ENCODE measurements at regions not wholly inside any gene's neighbourhood (a gene's known extent, or its start where the extent isn't known, plus 50 kb on each side); places are given as distances from the start of the nearest gene placed in this dataset.
"Not testable (repeated sequence)": the region's sequence is repeated elsewhere in the genome, so short reads cannot be mapped to it uniquely, and the experiment has no call there.

DNA sequence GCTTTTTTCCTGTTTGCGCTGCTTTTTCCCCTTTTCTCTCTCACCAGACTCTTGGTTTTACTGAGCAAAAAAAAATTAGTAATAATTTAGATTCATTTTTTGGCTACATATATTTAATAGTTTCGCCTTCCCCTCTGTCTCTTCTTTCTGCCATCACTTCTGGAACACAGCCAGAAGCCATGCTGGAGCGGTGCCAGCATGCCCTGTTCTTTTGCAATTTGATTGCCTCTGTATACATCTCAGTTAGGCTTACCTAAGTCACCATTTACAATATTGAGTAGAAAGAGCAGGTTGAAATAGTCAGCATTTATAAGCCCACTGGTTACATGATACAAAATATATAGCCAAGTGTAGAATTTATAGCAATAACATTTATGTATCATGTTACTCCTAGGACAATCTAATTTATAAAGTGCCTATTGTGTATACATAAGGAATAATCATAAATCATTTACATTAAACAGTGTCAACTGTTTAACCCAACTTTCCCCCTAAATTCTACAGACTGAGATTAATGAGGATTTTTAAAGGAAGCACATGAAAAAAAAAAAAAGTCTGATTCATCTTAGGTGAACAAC is 413.8 kb upstream of the SOX5 start:
- DNase-seq (ENCODE audit: low read depth in 2 of 2): no peak

DNA sequence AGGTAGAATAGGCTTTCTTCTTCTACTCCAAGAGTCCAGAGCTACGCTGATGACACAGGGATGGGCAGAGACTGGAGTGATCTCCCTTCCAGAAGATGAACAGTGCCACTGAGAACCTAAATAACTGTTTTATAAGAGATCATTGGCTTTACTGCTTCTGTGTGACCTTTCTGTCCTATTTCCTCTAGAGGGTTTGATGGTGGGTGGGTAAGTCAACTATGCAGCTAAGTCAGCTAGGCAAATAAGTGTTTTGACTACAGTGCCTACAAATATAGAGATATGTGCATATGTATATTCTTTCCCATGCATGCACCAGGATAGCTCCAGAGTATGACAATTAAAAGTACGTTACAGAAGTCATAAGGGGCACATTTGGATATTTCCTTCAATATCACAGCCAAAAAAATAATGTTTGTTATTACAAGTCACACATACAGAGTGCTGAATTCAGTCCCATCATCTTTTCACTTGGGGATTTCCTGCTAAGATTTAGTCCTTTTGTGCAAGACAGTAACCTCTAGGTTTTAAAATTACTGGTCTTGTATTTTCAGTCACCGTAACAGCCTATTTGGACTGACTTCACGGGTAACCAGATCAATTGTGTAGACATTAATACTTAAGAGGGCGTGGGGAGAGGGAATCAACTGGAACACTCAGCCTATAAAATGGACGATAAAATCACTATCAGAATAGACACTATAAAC is 412.6 kb upstream of the SOX5 start:
- DNase-seq (ENCODE audit: low read depth in 2 of 2): no peak

DNA sequence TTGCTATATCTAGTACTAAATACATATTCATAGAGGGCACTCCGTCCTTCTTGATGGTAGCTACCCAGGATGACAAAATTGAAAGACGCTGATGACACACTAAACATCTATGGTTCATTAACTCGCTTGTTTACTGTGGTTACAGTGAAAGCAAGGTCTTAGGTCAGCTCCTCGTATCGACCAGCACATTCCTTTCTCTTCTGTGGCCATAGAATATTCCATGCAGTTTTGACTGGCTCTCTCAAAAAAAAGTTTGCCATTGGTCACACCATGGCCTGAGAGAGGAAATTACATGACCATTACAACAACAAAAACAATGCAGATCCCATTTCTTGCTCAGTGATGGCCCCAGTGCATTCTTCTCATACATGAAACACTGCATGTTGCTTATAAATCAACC is 411.4 kb upstream of the SOX5 start:
- DNase-seq (ENCODE audit: low read depth in 2 of 2): no peak

DNA sequence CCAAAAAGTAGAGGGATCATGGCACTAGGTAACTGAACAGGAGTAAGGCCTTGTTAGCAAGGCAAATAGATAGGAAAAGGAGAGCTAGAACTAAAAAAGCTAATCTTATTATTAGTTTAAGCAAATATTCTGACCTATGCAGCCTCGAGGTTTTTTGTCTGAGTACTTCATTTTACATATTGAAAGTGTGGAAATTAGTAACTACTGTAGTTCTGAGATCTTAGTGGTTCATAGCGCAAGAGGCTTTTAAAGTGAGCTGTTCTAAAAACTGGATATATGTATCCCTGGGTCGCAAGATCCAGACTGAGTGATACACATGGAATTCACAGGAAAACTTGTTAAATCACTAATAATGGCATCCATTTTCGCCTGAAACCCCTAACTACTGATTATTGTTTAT is 411.0 kb upstream of the SOX5 start:
- DNase-seq (ENCODE audit: low read depth in 2 of 2): no peak

DNA sequence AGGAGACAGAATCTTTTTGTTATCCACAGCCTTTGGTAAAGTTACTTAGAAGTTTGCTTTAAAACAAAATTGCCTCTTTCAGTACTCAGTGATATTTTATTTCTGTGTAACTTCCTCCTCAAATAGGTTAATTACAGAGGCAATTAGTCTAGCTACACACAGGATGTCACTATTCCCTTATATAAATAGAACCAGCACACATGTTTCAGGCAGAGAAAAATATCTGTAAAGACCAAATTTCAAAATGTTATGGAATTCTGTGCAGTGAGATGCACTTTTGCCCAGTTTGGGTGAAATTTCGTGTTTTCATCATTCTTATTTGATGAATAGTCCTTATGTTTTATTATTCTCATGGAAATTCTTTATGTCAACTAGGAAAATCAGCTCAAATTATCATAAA is 410.6 kb upstream of the SOX5 start:
- no peak for DNase-seq (ENCODE audit: low read depth in 2 of 2)

DNA sequence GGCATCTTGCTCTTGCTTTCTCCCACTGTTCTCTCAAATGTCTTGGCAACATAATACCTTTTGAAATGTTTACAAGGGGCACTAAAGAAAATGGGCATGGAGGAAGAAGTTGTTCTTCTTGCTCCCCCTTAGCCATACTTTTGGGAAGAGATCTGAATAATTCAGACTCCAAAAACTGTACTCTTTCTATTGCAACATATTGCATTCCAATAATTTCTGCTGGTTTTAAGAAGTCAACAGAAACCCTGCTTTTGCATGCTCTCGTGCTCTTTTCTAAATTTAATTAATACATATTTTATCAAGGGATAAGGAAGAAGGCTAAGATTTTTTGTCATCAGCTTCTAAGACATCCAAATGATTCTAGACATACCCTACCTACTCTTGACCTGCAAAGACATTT is 409.9 kb upstream of the SOX5 start:
- no peak for DNase-seq (ENCODE audit: low read depth in 2 of 2)

DNA sequence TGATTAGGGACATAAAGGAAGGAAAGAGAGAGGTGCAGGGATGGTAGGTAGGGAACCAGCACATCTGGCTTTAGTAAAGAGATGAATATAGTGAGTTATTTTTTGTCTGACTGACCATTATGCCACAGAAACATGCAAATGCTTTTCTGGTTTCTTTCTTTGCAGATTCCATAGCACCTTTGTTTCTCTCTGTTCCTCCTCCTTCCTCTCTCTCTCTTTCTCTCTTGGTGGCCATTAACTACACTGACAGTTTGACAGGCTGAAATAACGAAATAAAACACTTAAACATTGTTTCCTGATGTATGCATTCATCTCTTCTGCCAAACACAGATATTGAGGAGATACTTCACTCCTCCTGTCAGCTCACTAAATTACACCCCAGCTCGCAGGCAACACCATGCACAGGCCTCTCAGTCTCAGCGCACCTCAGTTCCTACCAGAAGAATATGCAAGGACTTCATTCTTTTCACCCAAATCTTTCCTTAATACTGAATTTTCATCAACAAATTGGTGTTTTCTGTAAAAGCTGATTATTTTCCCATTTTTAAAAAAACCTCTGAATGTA is 406.9 kb upstream of the SOX5 start:
- no peak for DNase-seq (ENCODE audit: low read depth in 2 of 2)

DNA sequence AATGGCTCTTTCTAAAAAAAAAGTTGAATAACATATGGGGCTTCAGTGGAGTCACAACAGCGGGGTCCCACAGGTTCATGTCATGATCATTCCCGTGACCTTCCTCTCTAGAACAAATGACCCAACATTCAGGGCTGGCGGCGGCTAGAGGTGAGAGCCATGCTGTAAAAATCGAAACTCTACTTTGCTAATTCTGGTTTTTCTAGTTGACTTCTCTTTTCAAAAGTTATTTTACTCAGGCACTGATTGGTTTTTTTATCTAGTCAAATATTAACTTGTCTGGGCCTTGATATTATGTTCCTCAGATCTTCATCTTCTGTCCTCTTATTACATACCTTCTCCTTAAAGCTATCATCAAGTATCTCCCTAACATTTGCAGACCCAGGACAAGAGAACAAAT is 402.9 kb upstream of the SOX5 start:
- DNase-seq (ENCODE audit: low read depth in 2 of 2): no peak

DNA sequence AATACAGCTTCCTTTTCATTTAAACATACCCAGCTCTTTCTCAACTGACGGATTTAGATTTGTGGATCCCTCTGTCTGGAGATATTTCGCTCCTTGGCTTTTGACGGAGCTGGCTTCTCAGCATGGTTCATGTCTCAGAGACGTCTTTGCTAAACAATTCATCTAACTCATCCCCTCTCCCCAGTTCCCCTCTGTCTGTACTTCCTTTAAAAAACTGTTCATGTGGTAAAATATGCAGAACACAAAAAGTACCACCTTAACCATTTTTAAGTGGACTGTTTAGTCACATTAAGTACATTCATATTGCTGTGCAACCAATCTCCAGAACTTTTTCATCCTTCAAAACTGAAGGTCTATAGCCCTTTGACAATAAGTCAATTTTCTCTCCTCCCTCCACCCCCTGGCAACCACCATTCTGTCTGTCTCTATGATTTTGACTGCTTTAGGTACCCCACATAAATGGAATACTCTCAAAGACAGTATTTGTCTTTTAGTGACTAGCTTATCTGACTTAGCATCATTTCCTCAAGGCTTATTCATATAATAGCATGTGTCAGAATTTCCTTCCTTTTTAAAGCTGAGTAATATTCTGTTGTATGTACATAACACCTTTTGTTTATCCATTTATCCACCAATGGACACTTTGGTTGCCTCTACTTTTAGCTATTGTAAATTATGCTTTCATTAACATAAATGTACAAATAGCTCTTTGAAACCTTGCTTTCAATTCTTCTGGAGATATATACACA is 399.8 kb upstream of the SOX5 start:
- no peak for DNase-seq (ENCODE audit: low read depth in 2 of 2)

DNA sequence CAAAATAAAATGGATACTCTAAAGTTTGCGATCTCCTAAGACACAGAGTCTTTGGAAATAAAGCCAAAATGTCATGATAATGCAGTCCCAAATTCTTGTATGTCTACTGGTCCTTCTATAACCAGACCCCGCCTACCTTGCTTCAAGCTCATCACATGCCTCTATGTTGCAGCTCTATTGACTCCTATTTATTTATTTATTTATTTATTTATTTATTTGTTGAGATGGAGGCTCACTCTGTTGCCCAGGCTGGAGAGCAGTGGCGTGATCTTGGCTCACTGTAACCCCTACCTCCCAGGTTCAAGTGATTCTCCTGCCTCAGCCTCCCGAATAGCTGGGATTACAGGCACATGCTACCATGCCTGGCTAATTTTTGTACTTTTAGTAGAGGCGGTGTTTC is 398.7 kb upstream of the SOX5 start:
- not testable (repeated sequence) for DNase-seq (ENCODE audit: low read depth in 2 of 2)

DNA sequence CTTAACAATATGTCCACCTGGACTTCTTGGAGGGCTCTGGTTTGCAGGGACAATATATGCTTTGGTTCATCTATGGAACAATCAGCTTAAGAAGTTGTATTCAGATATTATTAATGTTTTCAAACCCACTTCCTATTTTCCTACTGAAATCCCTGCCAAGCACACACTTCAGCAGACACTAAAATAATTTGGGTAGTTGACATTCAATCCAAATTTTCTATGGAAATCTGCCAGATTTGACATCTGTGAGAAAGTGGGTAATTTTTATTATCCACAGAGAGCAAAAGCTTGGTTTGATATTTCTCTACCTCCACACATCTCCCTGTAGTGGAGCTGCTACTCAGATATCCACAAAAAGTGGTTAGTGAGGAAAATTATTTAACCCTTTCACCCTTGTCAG is 378.8 kb upstream of the SOX5 start:
- DNase-seq (ENCODE audit: low read depth in 2 of 2): no peak

DNA sequence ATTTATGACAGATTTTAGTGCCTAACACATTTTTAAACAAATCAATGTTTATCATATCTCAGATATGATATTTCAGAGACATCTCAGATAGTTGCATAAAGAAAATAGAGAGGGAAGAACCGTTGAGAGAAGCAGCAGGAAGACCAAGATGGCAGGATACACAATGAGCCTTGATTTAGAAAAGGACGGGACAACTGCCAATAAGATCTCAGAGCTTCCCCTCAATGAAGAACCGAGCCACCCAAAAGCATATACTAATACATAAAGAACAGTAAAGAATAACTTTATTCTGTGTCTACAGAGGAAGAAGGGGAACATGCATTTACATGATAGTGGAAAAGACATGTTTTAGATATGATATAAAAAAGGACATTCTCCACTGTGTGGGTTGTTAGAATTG is 375.9 kb upstream of the SOX5 start:
- no peak for DNase-seq (ENCODE audit: low read depth in 2 of 2)

DNA sequence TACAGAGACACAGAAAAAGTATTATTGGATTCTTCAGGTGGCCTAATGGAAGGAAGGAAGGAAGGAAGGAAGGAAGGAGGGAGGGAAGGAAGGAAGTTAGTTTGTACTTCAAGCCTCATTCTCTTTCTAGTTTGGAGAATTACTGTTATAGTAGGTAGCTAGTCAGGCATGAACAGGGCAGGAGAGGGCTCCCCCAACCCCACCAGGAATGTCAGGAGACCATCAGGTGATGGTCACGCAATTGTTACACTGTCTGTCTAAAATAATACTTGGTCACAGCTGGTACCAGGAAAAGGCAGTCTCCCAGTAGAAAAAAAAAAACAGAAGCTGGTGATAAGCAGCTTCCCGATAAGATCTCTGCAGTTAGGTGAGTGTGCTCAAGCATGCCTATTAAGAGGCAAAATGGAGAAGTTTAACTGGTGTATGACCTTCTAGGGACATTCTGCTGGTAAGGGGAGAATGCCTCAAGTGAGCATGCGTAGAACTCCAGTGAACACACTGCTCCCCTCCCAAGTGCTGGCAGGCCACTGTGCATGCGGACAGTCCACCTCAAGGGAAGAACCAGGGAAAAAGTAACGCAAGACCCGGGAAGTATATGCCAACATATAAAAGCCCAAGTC is 358.4 kb upstream of the SOX5 start:
- DNase-seq (ENCODE audit: low read depth in 2 of 2): no peak

DNA sequence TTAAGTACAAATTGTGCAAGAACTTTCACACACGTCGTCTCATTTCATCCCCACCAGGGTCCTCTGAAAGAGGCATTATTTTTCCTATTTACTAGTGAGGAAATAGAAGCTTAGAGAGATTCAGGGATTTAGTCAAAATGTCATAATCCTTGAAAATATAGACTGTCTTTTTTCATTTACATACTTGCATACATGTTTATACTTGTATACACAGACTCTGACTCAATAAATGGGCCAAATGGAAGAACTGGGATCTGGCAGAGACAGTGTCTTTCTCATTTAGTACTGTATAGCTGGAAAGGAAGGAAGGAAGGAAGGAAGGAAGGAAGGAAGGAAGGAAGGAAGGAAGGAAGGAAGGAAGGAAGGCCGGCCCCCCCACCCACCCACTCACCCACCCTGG is 357.7 kb upstream of the SOX5 start:
- no peak for DNase-seq (ENCODE audit: low read depth in 2 of 2)

DNA sequence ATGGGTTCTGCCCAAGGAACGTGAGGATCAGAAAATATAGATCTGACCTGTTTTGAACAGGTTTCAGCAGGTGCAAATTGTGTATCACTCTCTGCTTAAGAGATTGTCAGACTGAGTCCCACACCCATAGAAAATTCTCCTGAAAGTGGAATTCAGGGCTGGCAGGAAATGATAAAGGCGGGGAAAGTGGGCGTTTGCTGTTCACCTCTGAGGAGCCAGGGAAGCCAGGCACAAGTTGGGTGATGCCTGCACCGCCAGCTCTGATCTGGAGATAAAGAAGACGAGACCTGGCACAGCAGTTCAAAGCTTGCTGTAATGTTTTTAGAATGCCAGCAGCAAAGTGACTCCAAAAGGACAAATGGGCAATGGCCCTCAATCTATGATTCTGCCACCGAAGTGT is 356.5 kb upstream of the SOX5 start:
- DNase-seq (ENCODE audit: low read depth in 2 of 2): no peak

DNA sequence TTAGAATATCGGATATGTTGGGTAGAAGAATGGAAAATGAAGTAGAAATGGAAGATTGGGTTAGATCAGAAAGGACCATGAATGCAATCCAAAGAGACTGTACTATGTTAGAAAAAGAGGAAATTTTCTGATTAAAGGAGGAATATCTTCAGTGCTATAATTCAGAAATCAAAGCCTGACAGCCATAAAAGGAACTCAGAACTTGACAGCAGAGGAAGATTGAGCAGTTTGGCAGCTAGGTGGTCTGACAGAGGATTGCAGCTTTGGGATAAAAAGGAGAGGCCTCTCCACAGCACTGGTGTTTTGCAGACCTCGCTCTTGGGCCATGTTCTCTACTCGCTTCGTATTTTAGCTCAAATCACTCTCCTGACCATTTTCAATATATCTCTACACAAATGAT is 354.8 kb upstream of the SOX5 start:
- DNase-seq (ENCODE audit: low read depth in 2 of 2): no peak

DNA sequence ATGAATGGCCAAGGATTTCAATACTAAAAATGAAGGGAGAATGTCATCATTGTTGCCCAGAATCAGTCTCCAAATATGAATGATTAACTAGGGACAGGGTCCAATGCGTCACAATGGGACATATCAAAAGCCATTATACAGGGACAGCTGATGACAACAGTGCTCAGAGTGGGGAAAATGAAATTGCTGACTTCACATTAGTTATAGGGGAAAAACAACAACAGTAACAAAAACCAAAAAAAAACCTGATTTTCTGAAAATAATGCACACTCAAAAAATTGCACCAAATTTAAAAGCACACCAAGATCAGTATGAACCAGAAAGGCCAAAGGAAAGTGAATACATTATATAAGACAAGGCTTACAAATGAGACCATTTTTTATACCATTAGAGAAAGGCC is 353.2 kb upstream of the SOX5 start:
- no peak for DNase-seq (ENCODE audit: low read depth in 2 of 2)

DNA sequence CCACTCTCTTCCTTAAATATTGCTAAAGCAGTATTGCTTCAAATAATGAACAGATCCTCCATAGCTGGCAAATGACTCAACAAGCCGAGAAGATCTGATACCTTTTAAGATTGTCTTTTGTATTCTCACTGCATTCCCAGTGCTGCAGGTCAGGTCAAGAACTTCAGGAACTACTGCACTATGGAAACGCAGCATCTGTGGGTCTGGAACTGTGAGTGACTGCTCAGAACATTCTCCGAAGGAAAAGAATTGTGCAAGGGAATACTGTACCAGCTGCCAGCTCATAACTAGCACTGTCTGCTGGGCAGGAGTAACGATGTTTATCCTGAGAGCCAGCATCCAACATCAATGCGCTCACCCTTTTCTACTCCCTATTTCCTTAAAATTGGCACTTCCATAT is 348.0 kb upstream of the SOX5 start:
- no peak for DNase-seq (ENCODE audit: low read depth in 2 of 2)

DNA sequence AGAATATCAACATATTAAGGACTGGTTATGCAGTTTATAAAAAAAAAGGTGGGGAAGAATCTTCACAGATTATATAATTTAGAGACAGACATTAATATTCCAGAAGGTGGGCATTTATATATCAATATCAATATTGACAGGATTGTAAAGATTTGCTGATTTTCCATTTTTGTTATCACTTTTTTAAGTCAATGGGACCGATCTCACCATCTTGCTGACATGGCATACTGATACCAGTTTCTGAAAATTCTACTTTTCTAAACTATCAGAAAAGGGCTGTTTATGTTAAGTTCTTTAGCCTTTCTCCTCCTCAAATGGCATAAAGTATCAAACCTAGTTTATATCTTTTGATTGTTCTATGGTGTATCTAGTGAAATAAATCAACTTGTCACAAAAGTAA is 344.1 kb upstream of the SOX5 start:
- no peak for DNase-seq (ENCODE audit: low read depth in 2 of 2)

DNA sequence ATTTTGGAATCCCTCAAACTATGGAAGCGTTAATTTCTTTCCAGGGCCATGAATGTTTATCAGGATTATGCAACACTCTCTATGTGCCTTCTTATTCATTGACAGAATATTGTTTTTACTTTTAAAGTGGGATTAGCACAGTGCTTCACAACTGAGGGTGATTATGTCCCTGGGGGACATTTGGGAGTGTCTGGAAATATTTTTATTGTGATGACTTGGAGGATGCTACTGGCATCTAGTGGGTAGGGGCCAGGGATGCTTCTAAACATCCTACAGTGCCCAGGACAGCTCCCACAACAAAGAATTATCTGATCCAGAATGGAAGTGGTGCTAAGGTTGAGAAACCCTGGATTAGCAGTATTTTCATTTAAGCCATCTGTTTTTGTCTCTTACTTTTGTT is 338.5 kb upstream of the SOX5 start:
- DNase-seq (ENCODE audit: low read depth in 2 of 2): no peak

DNA sequence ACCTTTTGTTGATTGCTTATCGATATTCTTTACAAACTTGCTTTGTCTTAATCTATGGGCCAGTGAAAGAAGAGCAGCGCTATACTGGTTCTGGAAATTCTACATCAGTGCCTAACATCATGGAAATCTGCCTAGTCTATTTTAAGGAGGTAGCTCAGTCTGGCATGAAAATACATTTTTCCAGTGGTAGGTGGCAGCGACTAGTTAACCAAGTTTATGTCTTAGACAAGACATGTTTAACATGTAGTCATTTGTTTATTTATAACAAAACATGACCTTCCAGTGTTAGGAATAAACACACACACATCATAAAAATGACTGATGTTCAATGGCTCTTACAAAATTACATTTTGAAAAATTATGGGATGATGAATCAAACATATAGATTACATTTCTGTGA is 336.0 kb upstream of the SOX5 start:
- DNase-seq (ENCODE audit: low read depth in 2 of 2): no peak

DNA sequence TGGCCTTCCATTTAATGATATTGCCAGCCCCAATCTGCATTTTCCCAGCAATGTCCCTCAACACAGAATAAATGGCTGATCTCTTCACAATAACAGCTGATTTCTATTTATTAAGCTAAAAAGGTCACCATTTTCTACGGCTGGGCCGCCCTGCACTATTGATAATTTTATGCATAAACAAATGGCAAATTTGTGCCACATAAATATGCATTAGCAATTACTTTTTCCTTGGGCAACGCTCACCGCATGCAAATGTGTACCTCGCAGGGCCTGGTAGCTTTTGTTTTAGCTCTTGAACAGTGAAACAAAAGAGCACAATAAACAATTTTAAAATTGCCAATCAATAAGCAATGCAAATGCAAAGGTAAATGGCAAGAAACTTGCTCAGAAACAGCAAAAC is 331.9 kb upstream of the SOX5 start:
- DNase-seq (ENCODE audit: low read depth in 2 of 2): no peak
